OCI-LY7 (cell line): ENCODE measurements at regions not wholly inside any gene's neighbourhood (a gene's known extent, or its start where the extent isn't known, plus 50 kb on each side); places are given as distances from the start of the nearest gene placed in this dataset.
A peak's percentile ranks its signal among the peaks of the same experiment; 100 is the strongest.

Experiments
- EZH2phosphoT487 ChIP-seq: fragments of 200-600 bp; sonication (generic); IDR thresholded peaks from 2 replicates; pipeline ENCODE4 v1.6.1; 2018; ENCODE audit warnings: low read depth, borderline replicate concordance, mild to moderate bottlenecking, mixed run types, antibody characterized with exemption, low read length, moderate library complexity, mixed read lengths
- TF ChIP-seq, protein P1 (sequence below): fragments of 200-600 bp; sonication (generic); conservative IDR thresholded peaks from 2 replicates; pipeline ENCODE4 v1.5.1; 2014; ENCODE audit warnings: mild to moderate bottlenecking, antibody characterized with exemption, low read length, moderate library complexity, mixed read lengths

DNA sequence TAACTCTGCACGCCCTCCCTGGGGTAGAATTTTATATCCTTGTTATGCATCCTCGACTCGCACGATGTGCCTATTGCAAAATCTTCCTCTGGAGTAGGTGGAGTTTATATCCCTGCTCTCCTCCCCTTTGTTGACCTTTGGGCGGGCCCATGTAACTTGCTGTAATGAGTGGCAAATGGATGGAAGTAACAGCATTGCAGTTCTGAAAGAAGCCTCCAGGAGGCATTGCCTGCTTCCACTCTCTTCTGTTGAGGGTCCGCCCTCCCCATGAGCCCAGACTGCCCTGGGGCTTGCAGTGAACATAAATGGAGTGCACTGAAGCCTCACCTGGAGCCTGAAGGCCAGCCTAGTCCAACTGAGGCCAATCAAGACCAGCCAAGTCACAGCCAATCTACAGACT lies 62.2 kb upstream of the GRIK3 start:
- TF ChIP-seq, protein P1, sequence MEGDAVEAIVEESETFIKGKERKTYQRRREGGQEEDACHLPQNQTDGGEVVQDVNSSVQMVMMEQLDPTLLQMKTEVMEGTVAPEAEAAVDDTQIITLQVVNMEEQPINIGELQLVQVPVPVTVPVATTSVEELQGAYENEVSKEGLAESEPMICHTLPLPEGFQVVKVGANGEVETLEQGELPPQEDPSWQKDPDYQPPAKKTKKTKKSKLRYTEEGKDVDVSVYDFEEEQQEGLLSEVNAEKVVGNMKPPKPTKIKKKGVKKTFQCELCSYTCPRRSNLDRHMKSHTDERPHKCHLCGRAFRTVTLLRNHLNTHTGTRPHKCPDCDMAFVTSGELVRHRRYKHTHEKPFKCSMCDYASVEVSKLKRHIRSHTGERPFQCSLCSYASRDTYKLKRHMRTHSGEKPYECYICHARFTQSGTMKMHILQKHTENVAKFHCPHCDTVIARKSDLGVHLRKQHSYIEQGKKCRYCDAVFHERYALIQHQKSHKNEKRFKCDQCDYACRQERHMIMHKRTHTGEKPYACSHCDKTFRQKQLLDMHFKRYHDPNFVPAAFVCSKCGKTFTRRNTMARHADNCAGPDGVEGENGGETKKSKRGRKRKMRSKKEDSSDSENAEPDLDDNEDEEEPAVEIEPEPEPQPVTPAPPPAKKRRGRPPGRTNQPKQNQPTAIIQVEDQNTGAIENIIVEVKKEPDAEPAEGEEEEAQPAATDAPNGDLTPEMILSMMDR: peak; percentile 77
- TF ChIP-seq EZH2phosphoT487: no peak
